GM19395 (cell line): ENCODE measurements at regions not wholly inside any gene's neighbourhood (a gene's known extent, or its start where the extent isn't known, plus 50 kb on each side); places are given as distances from the start of the nearest gene placed in this dataset.

ENCODE experiments used
- ATAC-seq: cut with Tn5 transposase; IDR thresholded peaks from one replicate; pipeline ENCODE4 v1.9.1; 2021; ENCODE audit warnings: mild to moderate bottlenecking, moderate library complexity; ENCODE audit not compliant: unreplicated experiment

GRCh38 chr3:3689601-3690375 lies 109.4 kb upstream of the LRRN1 start:
- ATAC-seq: no peak

- ATAC-seq: no peak
These were observed 112.2 kb upstream of the LRRN1 start for GRCh38 chr3:3686907-3687648.

- no peak for ATAC-seq
These were observed 113.5 kb upstream of the LRRN1 start for GRCh38 chr3:3685721-3686120.

GRCh38 chr3:3683261-3683660 lies 116.0 kb upstream of the LRRN1 start:
- no peak for ATAC-seq

GRCh38 chr3:3675801-3676200 lies 123.4 kb upstream of the LRRN1 start:
- ATAC-seq: no peak

GRCh38 chr3:3675186-3675585 lies 124.0 kb upstream of the LRRN1 start:
- ATAC-seq: no peak

- ATAC-seq: peak; percentile 94
These were observed 132.6 kb upstream of the LRRN1 start for GRCh38 chr3:3666664-3667063.

GRCh38 chr3:3665961-3666640 lies 133.1 kb upstream of the LRRN1 start:
- ATAC-seq: peak; percentile 53

GRCh38 chr3:3665546-3665945 lies 133.7 kb upstream of the LRRN1 start:
- ATAC-seq: no peak

GRCh38 chr3:3664935-3665334 lies 134.3 kb upstream of the LRRN1 start:
- ATAC-seq: no peak

- no peak for ATAC-seq
These were observed 136.6 kb upstream of the LRRN1 start for GRCh38 chr3:3662610-3663009.

- no peak for ATAC-seq
These were observed 144.3 kb upstream of the LRRN1 start for GRCh38 chr3:3654916-3655315.

GRCh38 chr3:3648988-3649679 lies 150.1 kb upstream of the LRRN1 start:
- no peak for ATAC-seq

GRCh38 chr3:3646934-3647333 lies 152.3 kb upstream of the LRRN1 start:
- ATAC-seq: no peak

- ATAC-seq: peak; percentile 90
These were observed 153.0 kb upstream of the LRRN1 start for GRCh38 chr3:3646103-3646844.

- ATAC-seq: no peak
These were observed 157.3 kb upstream of the LRRN1 start for GRCh38 chr3:3641877-3642455.

- no peak for ATAC-seq
These were observed 160.2 kb upstream of the LRRN1 start for GRCh38 chr3:3639078-3639477.

GRCh38 chr3:3636815-3637214 lies 162.4 kb upstream of the LRRN1 start:
- no peak for ATAC-seq

- ATAC-seq: no peak
These were observed 164.1 kb upstream of the LRRN1 start for GRCh38 chr3:3635109-3635508.

GRCh38 chr3:3634326-3634725 lies 164.9 kb upstream of the LRRN1 start:
- ATAC-seq: no peak
